ENCODE measurements at regions not wholly inside any gene's neighbourhood (a gene's known extent, or its start where the extent isn't known, plus 50 kb on each side); places are given as distances from the start of the nearest gene placed in this dataset.

DNA sequence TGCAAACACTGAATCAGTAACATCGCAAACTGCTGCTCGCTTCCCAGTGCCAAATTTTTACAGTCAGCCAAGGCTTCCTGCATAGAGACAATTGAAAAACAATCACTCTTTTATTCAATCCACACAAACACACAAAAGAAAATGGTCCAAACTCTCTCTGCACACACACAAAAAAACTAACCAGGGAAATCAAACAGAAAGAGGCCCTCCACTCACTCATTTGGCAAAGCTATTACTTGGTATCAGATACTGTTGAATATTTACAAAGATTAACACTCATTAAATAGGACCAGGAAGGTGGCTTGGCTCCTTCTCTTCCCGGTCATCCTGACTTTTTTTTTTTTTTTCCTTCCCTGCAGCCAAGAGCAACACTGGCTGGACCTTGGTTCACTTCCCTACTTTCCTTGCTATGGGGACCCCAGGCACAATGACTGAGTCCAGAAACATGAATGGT, 62.4 kb upstream of the SPATA12 start:
- Histone ChIP-seq H3K36me3 (ENCODE audit: control insufficient read depth in 2 of 4, insufficient read depth in 4 of 4, low read length in 3 of 4) (no peaks in the 10 kb centered on the region), H3K56ac (replicated peaks; ENCODE audit: insufficient read length, low read depth, low read length) (no peak overlapping the region), H2BK12ac (ENCODE audit: low read depth, low read length) (no peak overlapping the region), H3K79me2 (ENCODE audit: control insufficient read depth in 1 of 2, insufficient read depth in 2 of 2, low read length in 2 of 2) (no peaks in the 10 kb centered on the region), H3K23ac (ENCODE audit: insufficient read length) (no peak overlapping the region), H3K27me3 (replicated peaks in 1 of 4; ENCODE audit: control insufficient read depth in 3 of 4, extremely low read depth in 1 of 4, insufficient read depth in 3 of 4, low read length in 3 of 4) (no peaks in the 10 kb centered on the region), H3K27ac (ENCODE audit: low read depth, low read length) (no peak overlapping the region), H3K4me2 (ENCODE audit: insufficient read depth in 1 of 2, low read depth in 2 of 2, low read length in 2 of 2) (no peak overlapping the region), H3K4me3 (ENCODE audit: extremely low read depth in 1 of 4, insufficient read depth in 2 of 4, low read depth in 3 of 4, low read length in 4 of 4) (no peak overlapping the region), H2BK120ac (replicated peaks; ENCODE audit: low read depth, low read length) (no peak overlapping the region), H4K91ac (replicated peaks; ENCODE audit: insufficient read length, low read length) (no peak overlapping the region), H3K4me1 (replicated peaks in 1 of 4; ENCODE audit: control insufficient read depth in 3 of 4, insufficient read depth in 4 of 4, low read length in 3 of 4) (no peaks in the 10 kb centered on the region), H4K8ac (ENCODE audit: extremely low read depth, insufficient read depth, low read length) (no peak overlapping the region; the same call in 1 of the 2 replicates), H2BK5ac (ENCODE audit: low read depth, low read length) (no peak overlapping the region), H3K9me3 (ENCODE audit: insufficient read depth in 2 of 2, low read depth in 1 of 2, low read length in 1 of 2) (no peaks in the 10 kb centered on the region), H4K20me1 (replicated peaks in 1 of 2; ENCODE audit: control insufficient read depth in 1 of 2, insufficient read depth in 2 of 2, low read length in 2 of 2) (no peaks in the 10 kb centered on the region), H3K23me2 (ENCODE audit: low read depth, low read length) (no peaks in the 10 kb centered on the region; the same call in 1 of the 2 replicates), H4K5ac (ENCODE audit: insufficient read length, low read depth, low read length) (no peak overlapping the region), H3K79me1 (ENCODE audit: low read depth, low read length) (peaks cover 2% of the 10 kb centered on the region; the same call in 1 of the 2 replicates), H2AK5ac (ENCODE audit: low read depth, low read length) (no peak overlapping the region), H3K18ac (ENCODE audit: extremely low read depth, low read length) (no peak overlapping the region), H3K4ac (replicated peaks; ENCODE audit: insufficient read length, low read depth, low read length) (no peak overlapping the region), H2AFZ (ENCODE audit: low read length) (no peak overlapping the region), H3K9ac (replicated peaks in 1 of 4; ENCODE audit: extremely low read depth in 1 of 4, low read depth in 3 of 4, low read length in 3 of 4) (no peak overlapping the region), H2BK15ac (ENCODE audit: low read length) (no peak overlapping the region), H3K14ac (ENCODE audit: insufficient read length) (no peak overlapping the region), H2BK20ac (ENCODE audit: low read length) (no peak overlapping the region)
- no peak for DNase-seq (ENCODE audit: low read depth in 1 of 2, low spot score in 2 of 2)
- CTCF ChIA-PET (ENCODE audit: partially characterized antibody), result interaction anchor here (0.7 to 4.9 kb wide), 11 partner anchors 9 to 208 kb away, joined by 3 to 63 read pairs (median 3); no protein-coding TSS in a partner anchor
- POLR2A ChIA-PET (ENCODE audit: partially characterized antibody), result no interaction called here
- no peak for FAIRE-seq
- WGBS, 2 experiments (ENCODE audit: extremely low coverage in 1 of 2, insufficient coverage in 1 of 2, insufficient read length in 1 of 2, insufficient replicate concordance in 2 of 2, low coverage in 1 of 2, low lambda C conversion rate in 2 of 2, missing lambda C conversion rate in 1 of 2), result 83% methylated on average over 3 of the region's 3 CpGs; no CpG with 5 or more reads in 1 of the 2 experiments
- TF ChIP-seq ATF3 (IDR thresholded peaks at IDR 0.05; ENCODE audit: insufficient read depth, low read depth, low read length) (no peak), HDAC6 (IDR thresholded peaks at IDR 0.05; ENCODE audit: low read depth, low read length) (no peak), FOSL1 (IDR thresholded peaks at IDR 0.05; ENCODE audit: insufficient read depth, low read depth, low read length) (no peak), TCF12 (IDR thresholded peaks at IDR 0.05; ENCODE audit: low read depth, low read length) (no peak), EZH2 (IDR thresholded peaks at IDR 0.05; ENCODE audit: low read depth, low read length, severe bottlenecking) (no peak), ASH2L (IDR thresholded peaks at IDR 0.05; ENCODE audit: low read length) (no peak), KDM4A (IDR thresholded peaks at IDR 0.05; ENCODE audit: low read depth, low read length, severe bottlenecking) (no peak), RXRA (IDR thresholded peaks at IDR 0.05; ENCODE audit: insufficient read depth, low read depth, low read length) (no peak), PHF8 (conservative IDR thresholded peaks at IDR 0.05; ENCODE audit: low read depth, low read length) (no peak), RNF2 (IDR thresholded peaks at IDR 0.05; ENCODE audit: borderline replicate concordance, low read depth, low read length, missing control alignments, poor library complexity, severe bottlenecking) (no peak), SP1 (IDR thresholded peaks at IDR 0.05; ENCODE audit: low read depth, low read length) (no peak), NRF1 (IDR thresholded peaks at IDR 0.05; ENCODE audit: low read depth, low read length) (no peak)
